Tibial artery (tissue), 4 donors: ENCODE measurements at regions not wholly inside any gene's neighbourhood (a gene's known extent, or its start where the extent isn't known, plus 50 kb on each side); places are given as distances from the start of the nearest gene placed in this dataset.

ENCODE experiments used
- DNase-seq, 2 donors: peaks; one replicate each; pipeline ENCODE4 v3.0.0-alpha.2; 2019
- H3K27ac ChIP-seq, 2 donors: fragments of 200-600 bp; sonication (generic) in 1 of 2; 1 replicate in 1 of 2; 2 replicates in 1 of 2; pipeline ENCODE4 v1.5.1; 2018 to 2019; ENCODE audit warnings: mild to moderate bottlenecking in 1 of 2
- H3K27me3 ChIP-seq, 2 donors: fragments of 200-600 bp; sonication (generic) in 1 of 2; one replicate each; pipeline versions ENCODE4 v1.5.1 to v1.6.0; 2016 to 2019
- H3K36me3 ChIP-seq, 3 donors: fragments of 200-600 bp; sonication (generic) in 2 of 3; one replicate each; pipeline ENCODE4 v1.5.1; 2016 to 2019; ENCODE audit warnings: mild to moderate bottlenecking in 2 of 3
- H3K4me1 ChIP-seq, 4 donors: fragments of 200-600 bp; sonication (generic) in 2 of 4; 1 replicate in 3 of 4; 2 replicates in 1 of 4; pipeline ENCODE4 v1.5.1; 2016 to 2019
- H3K4me3 ChIP-seq, 2 donors: fragments of 200-600 bp; sonication (generic) in 1 of 2; 1 replicate in 1 of 2; 2 replicates in 1 of 2; pipeline ENCODE4 v1.5.1; 2018 to 2019; ENCODE audit warnings: mild to moderate bottlenecking in 2 of 2
- H3K9me3 ChIP-seq, 3 donors: fragments of 200-600 bp; sonication (generic) in 1 of 3; one replicate each; pipeline ENCODE4 v1.5.1; 2016 to 2019
- intact Hi-C: fragments of 100-400 bp; cut with DNase I; formaldehyde crosslinking; loops from one replicate; pipeline ENCODE4 v1.15.0; 2023; ENCODE audit warnings: low total_unique reads
- TF ChIP-seq, protein P1 (sequence below), 2 experiments: fragments of 200-600 bp in 1 of 2; fragments of 450-650 bp in 1 of 2; IDR thresholded peaks; one replicate each; pipeline ENCODE4 v1.5.1; 2017 to 2019; ENCODE audit warnings: antibody characterized with exemption in 2 of 2, mild to moderate bottlenecking in 1 of 2, moderate library complexity in 1 of 2

DNA sequence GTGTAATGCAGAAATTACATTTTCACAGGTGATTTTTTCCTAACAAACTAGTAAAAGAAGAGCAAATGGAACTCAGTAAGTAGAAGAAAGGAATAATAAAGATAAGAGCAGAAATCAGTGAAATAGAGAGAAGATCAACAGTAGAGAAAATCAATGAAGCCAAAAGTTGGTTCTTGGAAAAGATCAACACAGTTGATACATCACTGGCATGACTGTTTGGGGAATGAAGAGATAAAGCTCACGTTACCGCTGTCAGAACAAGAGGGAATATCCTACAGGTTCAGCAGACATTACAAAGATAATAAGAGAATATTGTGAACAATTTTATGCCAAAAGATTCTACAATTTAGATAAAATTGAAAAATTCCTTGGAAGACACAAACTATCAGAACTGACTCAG, 146.4 kb downstream of the ACTR3B start:
- Histone ChIP-seq H3K27ac (no peak overlapping the region), H3K36me3 (no peaks in the 10 kb centered on the region), H3K27me3 (no peaks in the 10 kb centered on the region), H3K9me3 (no peaks in the 10 kb centered on the region), H3K4me1 (no peaks in the 10 kb centered on the region), H3K4me3 (no peak overlapping the region)
- DNase-seq, result no peak
- intact Hi-C loops, result no loop called here
- TF ChIP-seq, protein P1, sequence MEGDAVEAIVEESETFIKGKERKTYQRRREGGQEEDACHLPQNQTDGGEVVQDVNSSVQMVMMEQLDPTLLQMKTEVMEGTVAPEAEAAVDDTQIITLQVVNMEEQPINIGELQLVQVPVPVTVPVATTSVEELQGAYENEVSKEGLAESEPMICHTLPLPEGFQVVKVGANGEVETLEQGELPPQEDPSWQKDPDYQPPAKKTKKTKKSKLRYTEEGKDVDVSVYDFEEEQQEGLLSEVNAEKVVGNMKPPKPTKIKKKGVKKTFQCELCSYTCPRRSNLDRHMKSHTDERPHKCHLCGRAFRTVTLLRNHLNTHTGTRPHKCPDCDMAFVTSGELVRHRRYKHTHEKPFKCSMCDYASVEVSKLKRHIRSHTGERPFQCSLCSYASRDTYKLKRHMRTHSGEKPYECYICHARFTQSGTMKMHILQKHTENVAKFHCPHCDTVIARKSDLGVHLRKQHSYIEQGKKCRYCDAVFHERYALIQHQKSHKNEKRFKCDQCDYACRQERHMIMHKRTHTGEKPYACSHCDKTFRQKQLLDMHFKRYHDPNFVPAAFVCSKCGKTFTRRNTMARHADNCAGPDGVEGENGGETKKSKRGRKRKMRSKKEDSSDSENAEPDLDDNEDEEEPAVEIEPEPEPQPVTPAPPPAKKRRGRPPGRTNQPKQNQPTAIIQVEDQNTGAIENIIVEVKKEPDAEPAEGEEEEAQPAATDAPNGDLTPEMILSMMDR (IDR thresholded peaks at IDR 0.05), result no peak

DNA sequence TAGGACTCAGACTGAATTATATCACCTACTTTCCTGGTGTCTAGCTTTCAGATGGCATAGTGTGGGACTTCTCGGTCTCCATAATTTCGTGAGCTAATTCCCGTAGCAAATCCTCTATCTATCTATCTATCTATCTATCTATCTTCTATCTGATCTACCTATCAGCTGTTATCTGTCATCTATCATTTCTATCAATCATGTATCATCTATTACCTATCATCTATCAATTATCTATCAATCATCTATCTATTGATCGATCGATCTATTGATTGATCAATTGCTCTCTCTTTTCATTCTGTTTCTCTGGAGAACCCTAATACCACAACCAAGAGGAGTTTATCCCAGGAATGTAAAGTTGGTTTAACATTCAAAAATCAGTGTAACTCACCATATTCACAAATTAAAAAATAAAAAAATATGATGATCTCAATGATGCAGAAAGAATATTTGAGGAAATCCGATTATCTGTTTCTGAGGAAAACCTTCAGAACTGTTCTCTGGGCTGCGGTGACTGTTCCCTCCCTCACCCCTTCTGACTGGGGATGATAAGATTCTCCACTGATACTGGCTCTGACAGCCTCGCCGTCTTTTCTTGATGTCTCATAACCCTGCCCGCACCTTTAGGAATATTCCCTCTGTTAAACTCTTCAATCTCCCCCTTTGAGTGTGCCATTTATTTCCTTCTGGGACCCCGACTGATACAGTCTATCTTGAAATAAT, 147.7 kb downstream of the ACTR3B start:
- Histone ChIP-seq H3K4me1 (no peaks in the 10 kb centered on the region), H3K4me3 (no peak overlapping the region), H3K9me3 (no peaks in the 10 kb centered on the region), H3K36me3 (no peaks in the 10 kb centered on the region), H3K27me3 (no peaks in the 10 kb centered on the region), H3K27ac (no peak overlapping the region)
- TF ChIP-seq, protein P1 (IDR thresholded peaks at IDR 0.05), result no peak
- intact Hi-C loops, result no loop called here
- no peak for DNase-seq

DNA sequence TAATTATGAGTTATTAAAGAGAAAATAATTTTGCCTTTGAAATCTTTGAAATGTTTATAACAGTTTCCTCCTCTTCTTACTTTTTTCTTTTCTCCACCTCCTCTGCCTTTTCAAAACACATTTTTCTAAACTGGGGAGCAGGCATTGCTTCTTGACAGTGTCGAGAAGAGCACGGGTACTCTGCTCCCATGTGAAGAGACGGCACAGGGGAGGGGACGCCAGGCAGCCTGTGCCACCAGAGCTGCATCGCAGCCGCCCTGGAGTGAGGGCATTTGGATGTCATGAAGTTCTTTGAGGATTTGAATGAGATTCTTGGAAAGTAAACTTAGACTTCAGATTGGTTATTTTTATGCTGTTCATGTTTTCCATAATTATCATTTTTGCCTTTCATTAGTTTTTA, 149.7 kb downstream of the ACTR3B start:
- Histone ChIP-seq H3K4me1 (no peaks in the 10 kb centered on the region), H3K27ac (no peak overlapping the region), H3K27me3 (no peaks in the 10 kb centered on the region), H3K36me3 (no peaks in the 10 kb centered on the region), H3K4me3 (no peak overlapping the region), H3K9me3 (no peaks in the 10 kb centered on the region)
- TF ChIP-seq, protein P1 (IDR thresholded peaks at IDR 0.05), result no peak
- intact Hi-C loops, result no loop called here
- no peak for DNase-seq

DNA sequence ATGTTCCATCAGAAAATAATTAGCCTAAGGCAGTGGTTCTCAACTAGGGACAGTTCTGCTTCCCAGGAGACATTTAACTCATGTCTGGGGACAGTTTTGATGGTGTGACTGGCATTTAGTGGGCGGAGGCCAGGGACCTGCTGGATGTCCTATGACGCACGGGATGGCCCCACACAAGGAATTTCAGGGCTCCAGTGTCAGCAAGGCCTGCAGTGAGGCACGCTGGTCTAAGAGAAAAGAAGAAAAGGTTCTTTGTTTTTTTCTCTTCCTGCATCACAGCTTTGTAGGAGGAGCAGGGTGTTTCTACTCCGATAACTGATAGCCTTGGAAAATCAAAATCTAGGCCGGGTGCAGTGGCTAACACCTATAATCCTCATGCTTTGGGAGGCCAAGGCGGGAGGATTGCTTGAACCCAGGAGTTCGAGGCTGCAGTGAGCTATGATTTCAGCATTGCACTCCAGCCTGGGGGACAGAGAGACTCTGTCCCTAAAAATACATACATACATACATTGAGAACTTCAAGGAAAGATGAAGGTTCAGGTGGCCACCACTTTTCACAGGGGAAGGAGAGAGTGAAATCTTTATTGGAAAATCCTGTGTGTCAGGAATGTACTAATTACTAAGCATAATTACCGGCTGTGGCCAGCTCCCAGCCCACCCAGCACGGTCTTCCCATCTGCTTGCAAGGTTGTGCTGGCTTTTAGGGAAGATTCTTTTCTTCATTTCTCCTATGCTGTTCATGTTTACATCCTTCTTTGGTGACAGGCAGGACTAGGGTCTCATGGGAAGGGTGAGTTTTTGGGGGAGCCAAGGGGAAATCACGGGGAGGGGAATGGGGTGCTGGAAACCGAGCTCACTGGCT, 150.4 kb downstream of the ACTR3B start:
- no peaks in the 10 kb centered on the region for H3K36me3 ChIP-seq
- intact Hi-C loops, result no loop called here
- H3K4me1 ChIP-seq, result no peaks in the 10 kb centered on the region
- H3K27ac ChIP-seq, result no peak overlapping the region
- DNase-seq, result no peak
- no peaks in the 10 kb centered on the region for H3K27me3 ChIP-seq
- no peak overlapping the region for H3K4me3 ChIP-seq
- no peaks in the 10 kb centered on the region for H3K9me3 ChIP-seq
- TF ChIP-seq, protein P1 (IDR thresholded peaks at IDR 0.05), result no peak

DNA sequence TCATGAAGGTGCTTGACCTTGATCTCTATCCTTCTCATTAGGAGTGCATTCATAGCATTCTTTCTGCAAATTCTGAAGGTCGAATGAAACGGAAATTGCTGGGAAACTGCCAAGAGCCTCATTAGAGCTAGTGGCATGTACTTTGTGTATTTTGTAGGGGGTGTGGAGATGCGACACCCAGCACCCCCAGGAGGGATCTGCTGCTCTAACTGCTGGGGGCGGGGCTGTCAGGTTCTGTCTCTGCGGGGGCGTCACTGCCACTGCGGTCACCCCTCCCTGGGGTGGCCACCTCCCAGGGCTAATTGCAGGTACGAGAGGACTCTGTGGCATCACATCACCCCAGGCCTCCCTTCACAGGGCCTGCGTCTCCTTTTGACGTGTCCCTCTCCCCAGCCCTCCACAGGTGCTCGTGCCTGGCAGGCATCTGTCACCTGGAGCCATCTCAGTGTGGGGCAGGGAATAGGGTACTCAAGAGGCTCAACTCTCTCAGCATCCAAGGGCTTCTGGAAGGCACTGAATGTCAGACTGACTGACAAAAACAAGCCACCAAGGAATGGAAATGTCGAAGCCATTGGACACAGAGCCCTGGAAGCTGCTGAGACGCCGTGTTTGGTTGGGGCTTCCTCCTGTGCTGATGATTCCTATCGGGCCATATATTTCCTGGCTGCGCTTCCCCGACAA, 151.1 kb downstream of the ACTR3B start:
- no peaks in the 10 kb centered on the region for H3K27me3 ChIP-seq
- no peak overlapping the region for H3K27ac ChIP-seq
- DNase-seq, result no peak
- H3K4me1 ChIP-seq, result no peaks in the 10 kb centered on the region
- intact Hi-C loops, result no loop called here
- no peaks in the 10 kb centered on the region for H3K36me3 ChIP-seq
- H3K9me3 ChIP-seq, result no peaks in the 10 kb centered on the region
- no peak overlapping the region for H3K4me3 ChIP-seq
- TF ChIP-seq, protein P1 (IDR thresholded peaks at IDR 0.05), result no peak
